ENCODE measurements at regions not wholly inside any gene's neighbourhood (a gene's known extent, or its start where the extent isn't known, plus 50 kb on each side); places are given as distances from the start of the nearest gene placed in this dataset.
"Not testable (repeated sequence)": the region's sequence is repeated elsewhere in the genome, so short reads cannot be mapped to it uniquely, and the experiment has no call there.

- DNase-seq (ENCODE audit: low spot score), result no peak
Measured at GRCh38 chr10:90276894-90277475, 575.6 kb downstream of the KIF20B start.

DNA sequence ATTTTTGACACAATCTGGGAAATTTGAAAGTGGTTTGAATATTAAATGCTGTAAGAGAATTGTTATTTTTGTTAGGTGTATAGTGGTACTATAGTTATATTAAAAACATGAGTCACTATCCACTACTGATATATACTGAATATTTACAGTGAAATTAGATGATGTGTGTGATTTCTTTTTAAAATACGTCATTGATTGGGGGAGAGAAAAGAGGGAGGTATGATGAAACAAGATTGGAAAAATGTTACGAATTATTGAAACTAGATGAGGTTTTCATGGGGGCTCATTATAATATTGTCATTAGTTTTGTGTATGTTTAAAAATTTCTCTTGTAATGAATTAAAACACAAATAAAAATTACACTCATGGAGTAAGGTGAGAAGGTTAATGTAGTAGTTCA is 571.4 kb downstream of the HTR7 start:
- no peak for DNase-seq (ENCODE audit: low spot score)

DNA sequence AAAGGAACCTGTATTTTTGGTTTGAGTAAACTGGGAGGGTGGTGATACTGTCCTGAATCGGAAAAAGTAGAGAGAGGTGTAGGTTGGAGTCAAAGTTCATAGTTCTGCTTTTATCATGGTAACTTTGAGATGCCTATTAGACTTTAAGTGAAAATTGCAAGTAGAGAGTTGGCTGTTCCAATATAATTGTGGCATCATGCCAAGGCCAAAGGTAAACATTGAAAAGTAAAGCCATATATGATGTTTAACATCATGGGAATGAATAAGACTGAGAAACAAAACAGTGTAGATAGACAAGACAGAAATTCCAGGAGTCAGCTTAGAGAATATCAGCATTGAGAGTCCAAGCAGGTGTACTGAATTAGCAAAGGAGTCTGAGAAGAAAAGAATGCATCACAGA is 570.9 kb downstream of the HTR7 start:
- DNase-seq (ENCODE audit: low spot score), result no peak

DNA sequence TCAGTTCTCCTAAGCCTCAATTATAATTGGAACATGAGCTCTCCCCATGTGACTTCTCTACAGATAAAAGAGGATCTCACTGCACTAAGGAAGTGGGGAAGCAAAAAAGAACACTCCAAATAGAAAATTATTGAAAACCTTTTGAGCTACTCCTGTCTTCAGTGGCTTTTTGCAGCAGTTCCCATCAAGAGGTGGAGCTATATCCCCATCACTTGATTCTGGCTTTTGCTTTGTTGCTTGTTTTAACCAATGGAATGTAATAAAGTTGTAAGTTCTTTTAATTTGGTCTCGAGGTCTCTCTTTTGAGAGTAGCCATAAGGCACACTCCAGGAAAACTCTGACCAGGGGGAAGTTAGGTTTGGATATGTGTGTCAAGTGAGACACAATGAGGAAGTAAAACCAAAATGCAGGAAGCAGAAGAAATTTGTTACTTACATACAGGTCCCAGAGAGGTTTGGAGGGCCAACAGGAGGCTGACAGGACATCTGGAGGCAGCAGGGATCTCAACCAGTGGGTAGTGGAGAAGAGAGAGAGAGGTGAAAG is 569.4 kb downstream of the HTR7 start:
- DNase-seq (ENCODE audit: low spot score), result no peak

DNA sequence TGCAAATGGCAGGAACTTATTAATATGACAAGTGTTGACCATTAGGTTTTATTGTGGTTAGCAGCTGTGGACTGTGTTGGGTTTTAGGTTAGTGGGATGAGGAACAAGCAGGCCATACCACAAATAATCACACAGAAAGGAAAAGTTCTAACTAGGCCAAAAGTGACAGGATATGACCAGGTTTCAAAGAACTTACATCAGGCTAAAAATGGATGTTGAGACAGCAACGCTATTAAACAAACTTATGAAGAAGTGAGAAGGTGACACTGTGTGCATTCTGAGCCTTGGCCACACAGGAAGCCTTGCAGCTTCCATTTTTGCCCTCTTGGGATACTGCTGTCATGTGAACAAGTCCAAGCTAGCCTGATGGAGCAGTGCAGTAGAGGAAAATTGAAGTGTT is 568.8 kb downstream of the HTR7 start:
- no peak for DNase-seq (ENCODE audit: low spot score)

DNA sequence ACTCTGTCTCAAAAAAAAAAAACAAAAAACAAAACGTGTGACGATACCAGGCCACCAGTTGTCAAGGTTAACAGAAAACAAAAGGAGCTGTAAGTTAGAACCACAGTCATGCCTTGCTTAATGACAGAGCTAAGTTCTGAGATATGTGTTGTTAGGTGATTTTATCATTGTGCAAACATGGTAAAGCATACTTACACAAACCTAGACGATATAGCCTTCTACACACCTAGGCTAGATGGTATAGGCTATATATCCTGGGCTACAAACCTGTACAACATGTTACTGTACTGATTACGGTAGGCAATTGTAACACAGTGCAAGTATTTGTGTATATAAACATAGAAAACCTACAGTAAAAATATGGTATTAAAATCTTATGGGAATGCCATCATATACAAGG is 564.2 kb downstream of the HTR7 start:
- DNase-seq (ENCODE audit: low spot score), result no peak

DNA sequence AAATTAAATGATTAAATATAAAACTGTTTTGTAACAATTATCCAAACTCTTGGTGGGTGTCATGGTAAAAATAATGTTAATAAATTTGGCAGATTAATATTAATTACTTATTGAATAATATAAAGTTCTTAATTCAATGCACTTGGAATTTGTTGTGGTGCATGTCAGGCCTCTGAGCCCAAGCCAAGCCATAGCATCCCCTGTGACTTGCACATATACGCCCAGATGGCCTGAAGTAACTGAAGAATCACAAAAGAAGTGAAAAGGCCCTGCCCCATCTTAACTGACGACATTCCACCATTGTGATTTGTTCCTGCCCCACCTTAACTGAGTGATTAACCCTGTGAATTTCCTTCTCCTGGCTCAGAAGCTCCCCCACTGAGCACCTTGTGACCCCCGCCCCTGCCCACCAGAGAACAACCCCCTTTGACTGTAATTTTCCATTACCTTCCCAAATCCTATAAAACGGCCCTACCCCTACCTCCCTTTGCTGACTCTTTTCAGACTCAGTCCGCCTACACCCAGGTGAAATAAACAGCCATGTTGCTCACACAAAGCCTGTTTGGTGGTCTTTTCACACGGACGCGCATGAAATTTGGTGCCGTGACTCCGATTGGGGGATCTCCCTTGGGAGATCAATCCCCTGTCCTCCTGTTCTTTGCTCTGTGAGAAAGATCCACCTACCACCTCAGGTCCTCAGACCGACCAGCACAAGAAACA is 562.9 kb downstream of the HTR7 start:
- DNase-seq (ENCODE audit: low spot score), result not testable (repeated sequence)

GRCh38 chr10:90302031-90302430 is 555.8 kb downstream of the HTR7 start:
- DNase-seq (ENCODE audit: low spot score), result not testable (repeated sequence)

- DNase-seq (ENCODE audit: low spot score), result no peak
Measured at GRCh38 chr10:90302758-90303481, 554.9 kb downstream of the HTR7 start.

DNA sequence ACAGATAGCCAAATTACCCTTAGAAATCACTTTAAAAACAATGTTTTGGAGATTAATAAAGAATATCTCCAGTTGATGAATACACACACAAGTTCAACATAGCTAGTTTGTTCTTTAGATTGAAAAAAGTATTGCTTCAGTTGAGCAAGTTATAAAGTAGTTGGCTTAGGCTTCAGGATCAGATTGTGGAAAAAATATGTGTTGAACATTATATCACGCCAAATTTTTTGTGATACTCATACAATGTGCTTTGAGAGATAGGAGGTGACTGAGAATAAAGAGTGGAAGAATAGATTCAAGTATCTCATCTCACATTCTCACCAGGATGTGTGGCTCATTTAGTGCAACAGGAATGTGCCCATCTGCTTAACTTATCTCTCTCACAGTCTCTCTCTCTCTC is 553.3 kb downstream of the HTR7 start:
- no peak for DNase-seq (ENCODE audit: low spot score)

DNA sequence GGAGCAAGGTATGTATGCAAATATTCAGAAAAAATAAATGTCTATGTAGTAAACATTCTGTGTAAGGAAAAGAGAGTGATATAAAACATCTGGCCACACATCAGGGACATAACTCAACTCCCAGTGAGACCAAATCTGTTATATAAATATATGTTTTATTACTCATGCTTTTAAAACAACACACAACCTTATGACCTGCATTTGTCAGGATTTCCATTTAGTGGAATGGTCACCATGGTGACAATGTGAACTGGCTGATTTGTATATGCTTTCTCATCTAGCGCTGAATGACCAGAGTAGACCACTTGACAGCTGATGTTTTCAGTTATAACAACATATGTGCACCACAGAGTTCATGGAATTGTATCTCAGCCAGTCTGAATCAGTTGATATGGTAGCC is 551.7 kb downstream of the HTR7 start:
- no peak for DNase-seq (ENCODE audit: low spot score)

- DNase-seq (ENCODE audit: low spot score), result no peak
Measured at GRCh38 chr10:90308223-90308622, 549.6 kb downstream of the HTR7 start.

DNA sequence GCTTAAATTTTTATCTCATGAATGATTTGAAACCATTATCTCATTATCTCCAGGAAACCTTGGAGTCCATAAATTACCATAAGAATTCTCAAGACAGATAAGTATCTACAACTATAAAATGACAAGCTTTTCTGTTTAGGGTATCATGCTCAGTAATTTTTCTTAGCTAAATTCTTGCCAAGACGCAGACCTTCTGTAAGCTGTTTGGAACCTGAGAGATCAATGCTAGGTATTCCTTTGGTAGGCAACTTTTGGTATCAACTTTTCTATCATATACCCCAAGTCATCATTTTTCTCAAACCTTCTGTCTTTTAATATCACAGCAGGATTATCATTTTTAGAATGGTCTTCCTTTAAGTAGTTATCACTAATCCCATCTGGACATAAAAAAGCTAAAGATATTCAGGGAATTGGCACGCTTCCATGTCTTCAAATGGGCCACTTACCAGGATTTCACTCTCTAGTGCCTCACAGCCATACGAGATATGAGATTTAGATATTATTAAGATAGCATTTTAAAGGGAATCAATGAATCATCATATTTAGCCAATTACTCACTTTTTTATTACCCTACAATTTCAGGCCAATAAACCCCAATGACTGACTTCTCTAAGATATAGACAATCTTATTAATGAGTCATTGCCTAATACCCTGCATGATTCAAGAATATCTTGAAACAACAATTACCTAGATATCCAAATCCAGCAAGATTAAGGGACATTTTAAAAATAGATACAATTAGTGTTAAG is 544.1 kb downstream of the HTR7 start:
- no peak for DNase-seq (ENCODE audit: low spot score)

GRCh38 chr10:90314718-90315117 is 543.1 kb downstream of the HTR7 start:
- DNase-seq (ENCODE audit: low spot score), result no peak

DNA sequence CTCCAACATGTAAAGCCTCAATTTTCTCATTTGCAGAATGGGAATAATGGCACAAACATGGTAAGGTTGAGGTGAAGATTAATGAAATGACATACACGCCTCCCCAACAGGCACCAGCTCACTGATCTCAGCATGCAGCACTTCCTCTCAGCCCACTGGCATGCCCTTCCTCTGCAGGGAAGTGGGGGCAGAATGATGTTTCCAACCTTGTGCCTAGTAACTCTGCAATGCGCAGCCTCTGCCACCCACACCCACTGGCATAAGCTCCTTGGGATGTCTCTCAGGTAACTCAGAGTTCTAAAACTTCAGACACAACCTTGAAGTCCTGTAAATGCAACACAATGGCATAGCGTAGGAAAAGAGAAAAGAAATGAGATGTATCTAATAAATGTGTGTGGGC is 540.7 kb downstream of the HTR7 start:
- DNase-seq (ENCODE audit: low spot score), result no peak

GRCh38 chr10:90318659-90319058 is 539.2 kb downstream of the HTR7 start:
- DNase-seq (ENCODE audit: low spot score), result no peak

- peak; percentile 77 for DNase-seq (ENCODE audit: low spot score)
Measured at GRCh38 chr10:90319188-90319914, 538.5 kb downstream of the HTR7 start.

DNA sequence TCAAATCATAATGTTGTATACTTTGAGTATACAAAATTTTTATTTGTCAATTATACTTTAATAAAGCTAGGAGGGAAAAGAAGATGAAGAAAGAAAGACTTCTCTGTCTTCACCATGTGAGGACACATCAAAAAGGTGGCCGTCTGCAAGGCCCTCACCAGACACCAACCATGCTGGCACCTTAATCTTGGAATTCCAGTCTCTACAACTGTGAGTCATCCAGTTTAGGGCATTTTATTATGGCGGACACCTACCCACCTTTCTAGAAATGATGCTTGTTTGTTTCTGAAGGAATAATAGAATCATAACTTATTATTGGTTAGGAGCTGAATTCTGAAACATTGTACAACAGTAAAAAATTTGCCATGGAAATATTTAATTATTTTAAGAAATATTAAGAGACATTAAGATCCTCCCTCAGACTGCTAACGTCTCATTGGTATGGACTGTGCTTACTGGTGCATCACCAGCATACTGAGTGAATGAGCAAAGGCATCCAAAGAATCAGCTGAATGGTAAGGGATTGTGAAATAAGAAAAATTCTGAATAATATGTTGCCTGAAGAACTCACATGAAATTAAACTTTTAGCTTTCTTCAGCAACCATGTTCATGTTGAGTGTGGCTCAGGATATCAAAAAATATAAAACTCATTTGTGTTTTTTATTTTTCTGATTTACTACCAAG is 536.6 kb downstream of the HTR7 start:
- DNase-seq (ENCODE audit: low spot score), result no peak

DNA sequence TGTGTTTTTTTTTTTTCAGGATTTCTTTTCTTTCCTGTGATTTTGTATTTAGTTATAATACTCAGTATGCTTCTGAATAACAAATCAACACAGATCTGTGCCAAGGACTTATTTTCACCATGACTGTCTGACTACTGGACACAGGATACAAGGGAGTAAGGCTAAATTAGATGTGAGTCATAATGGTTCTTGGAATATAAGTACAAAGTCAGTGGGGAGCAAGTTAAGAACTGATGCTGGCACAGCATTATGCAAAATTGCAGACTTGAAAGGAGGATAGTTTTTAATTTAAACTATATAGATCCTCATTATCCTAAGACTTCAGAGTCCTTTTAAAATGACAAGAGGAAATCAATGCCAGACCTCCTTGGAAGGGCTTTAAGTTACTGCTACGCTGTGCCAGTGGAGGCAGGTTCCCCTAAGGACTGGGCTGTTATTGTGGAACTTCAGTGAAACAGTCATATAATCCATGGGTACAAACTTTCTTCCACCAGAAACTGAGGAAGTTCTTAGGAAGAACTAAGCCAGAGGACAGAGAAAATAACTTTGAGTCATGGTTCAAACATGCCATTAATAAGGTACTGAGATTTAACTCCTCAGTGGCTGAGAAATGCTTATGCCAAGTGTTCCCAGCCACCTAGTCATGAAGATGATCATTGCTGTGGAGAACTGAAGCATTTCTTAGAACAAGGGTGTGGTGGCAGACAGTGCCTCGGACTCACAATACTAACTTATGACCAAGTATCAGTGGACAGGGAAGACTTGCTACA is 531.2 kb downstream of the HTR7 start:
- no peak for DNase-seq (ENCODE audit: low spot score)

- no peak for DNase-seq (ENCODE audit: low spot score)
Measured at GRCh38 chr10:90327611-90328010, 530.2 kb downstream of the HTR7 start.

Data from iPS-NIHi11 (cell line).